ENCODE measurements at regions not wholly inside any gene's neighbourhood (a gene's known extent, or its start where the extent isn't known, plus 50 kb on each side); places are given as distances from the start of the nearest gene placed in this dataset.

DNA sequence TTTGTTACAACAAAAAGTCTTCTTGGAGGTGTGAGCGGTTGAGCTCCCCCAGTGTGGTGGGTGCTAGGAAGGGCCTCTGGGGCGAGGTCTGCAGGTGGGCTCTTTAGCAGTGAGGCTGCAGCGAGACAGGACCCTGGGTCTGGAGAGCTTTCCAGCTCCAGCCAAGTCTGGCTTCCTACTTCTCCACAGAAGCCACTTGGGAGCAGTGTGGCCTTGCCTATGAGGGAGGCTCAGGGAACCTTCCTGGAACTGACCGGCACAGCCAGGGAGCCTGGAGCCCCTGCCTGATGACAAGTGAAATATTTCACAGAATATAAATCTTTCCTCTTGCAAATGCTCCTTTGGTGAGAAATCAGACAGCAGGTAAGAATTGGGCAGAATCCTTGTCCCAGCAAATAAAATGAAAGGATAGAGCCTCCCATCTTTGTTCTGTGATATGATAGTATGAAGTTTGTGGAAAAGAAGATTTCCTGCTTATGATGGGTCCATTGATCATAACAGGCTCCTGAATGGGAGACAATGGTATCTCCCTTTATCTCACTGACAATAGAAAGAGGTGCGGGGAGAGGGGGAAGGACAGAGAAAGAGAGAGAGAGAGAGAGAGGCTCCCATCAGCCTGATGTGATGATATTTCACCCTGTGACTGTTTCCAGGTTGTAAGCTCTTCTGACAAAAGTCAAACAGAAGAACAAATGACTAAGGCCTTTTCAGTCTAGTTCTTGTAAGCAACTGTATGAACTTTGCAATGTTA lies 289.8 kb upstream of the SPRED2 start:
- DNase-seq (ENCODE audit: low spot score in 2 of 2, unreplicated experiment in 2 of 2), result peak in 1 of 2 experiments; percentile 58
- TF ChIP-seq, protein P1, sequence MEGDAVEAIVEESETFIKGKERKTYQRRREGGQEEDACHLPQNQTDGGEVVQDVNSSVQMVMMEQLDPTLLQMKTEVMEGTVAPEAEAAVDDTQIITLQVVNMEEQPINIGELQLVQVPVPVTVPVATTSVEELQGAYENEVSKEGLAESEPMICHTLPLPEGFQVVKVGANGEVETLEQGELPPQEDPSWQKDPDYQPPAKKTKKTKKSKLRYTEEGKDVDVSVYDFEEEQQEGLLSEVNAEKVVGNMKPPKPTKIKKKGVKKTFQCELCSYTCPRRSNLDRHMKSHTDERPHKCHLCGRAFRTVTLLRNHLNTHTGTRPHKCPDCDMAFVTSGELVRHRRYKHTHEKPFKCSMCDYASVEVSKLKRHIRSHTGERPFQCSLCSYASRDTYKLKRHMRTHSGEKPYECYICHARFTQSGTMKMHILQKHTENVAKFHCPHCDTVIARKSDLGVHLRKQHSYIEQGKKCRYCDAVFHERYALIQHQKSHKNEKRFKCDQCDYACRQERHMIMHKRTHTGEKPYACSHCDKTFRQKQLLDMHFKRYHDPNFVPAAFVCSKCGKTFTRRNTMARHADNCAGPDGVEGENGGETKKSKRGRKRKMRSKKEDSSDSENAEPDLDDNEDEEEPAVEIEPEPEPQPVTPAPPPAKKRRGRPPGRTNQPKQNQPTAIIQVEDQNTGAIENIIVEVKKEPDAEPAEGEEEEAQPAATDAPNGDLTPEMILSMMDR (IDR thresholded peaks at IDR 0.05; ENCODE audit: unreplicated experiment), result no peak
- Mint-ChIP-seq H3K36me3 (peaks cover 6% of the 10 kb centered on the region), H3K4me3 (no peak overlapping the region), H3K27ac (peak overlapping the region; percentile 53), H3K4me1 (peaks cover 26% of the 10 kb centered on the region), H3K9me3 (peaks cover 15% of the 10 kb centered on the region), H3K27me3 (ENCODE audit: low read depth) (no peaks in the 10 kb centered on the region)

DNA sequence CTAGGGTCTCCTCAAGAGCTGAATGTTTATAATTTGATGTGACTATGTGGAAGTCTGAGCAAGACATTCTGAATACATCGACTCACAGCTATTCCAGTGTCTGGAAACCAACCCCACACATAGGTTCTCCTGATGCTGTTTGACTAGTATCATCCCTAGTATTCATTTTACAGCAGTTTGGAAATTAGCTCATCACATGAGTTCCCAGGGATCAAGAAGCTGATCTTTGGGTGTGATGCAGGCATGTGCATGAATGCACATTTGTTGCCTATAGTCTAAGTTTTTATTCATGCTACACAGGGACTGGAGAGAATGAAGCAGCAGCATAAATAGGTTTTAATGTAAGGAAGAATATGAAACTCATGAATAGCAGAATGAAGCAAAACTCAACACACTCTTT lies 284.3 kb upstream of the SPRED2 start:
- H3K4me1 Mint-ChIP-seq, result peaks cover 23% of the 10 kb centered on the region
- H3K4me3 Mint-ChIP-seq, result no peak overlapping the region
- TF ChIP-seq, protein P1 (IDR thresholded peaks at IDR 0.05; ENCODE audit: unreplicated experiment), result no peak
- H3K27me3 Mint-ChIP-seq (ENCODE audit: low read depth), result no peaks in the 10 kb centered on the region
- H3K9me3 Mint-ChIP-seq, result no peaks in the 10 kb centered on the region
- H3K36me3 Mint-ChIP-seq, result no peaks in the 10 kb centered on the region
- DNase-seq (ENCODE audit: low spot score in 2 of 2, unreplicated experiment in 2 of 2), result no peak
- H3K27ac Mint-ChIP-seq, result no peak overlapping the region

DNA sequence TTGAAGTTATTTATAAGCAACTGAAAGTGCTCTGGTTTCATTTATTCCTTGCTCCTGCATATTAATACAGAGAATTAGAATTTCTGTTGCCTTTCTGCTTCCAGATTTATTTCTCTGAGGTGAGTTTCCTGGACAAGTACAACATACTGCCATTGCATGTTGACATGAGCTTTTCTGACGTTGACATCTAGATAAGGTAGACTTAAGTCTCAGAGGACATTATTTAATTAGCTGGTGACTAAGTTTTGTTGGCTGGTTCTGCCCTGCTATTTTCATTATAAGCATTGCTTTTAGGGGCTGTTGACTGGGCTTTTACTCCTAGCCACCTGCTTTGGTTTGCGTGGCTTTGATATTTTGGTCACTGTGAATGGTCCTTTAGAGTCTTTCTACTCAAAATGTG lies 282.9 kb upstream of the SPRED2 start:
- DNase-seq (ENCODE audit: low spot score in 2 of 2, unreplicated experiment in 2 of 2), result no peak
- no peaks in the 10 kb centered on the region for H3K27me3 Mint-ChIP-seq (ENCODE audit: low read depth)
- no peak overlapping the region for H3K27ac Mint-ChIP-seq
- H3K9me3 Mint-ChIP-seq, result no peaks in the 10 kb centered on the region
- no peaks in the 10 kb centered on the region for H3K36me3 Mint-ChIP-seq
- H3K4me3 Mint-ChIP-seq, result no peak overlapping the region
- TF ChIP-seq, protein P1 (IDR thresholded peaks at IDR 0.05; ENCODE audit: unreplicated experiment), result no peak
- peaks cover 18% of the 10 kb centered on the region for H3K4me1 Mint-ChIP-seq

DNA sequence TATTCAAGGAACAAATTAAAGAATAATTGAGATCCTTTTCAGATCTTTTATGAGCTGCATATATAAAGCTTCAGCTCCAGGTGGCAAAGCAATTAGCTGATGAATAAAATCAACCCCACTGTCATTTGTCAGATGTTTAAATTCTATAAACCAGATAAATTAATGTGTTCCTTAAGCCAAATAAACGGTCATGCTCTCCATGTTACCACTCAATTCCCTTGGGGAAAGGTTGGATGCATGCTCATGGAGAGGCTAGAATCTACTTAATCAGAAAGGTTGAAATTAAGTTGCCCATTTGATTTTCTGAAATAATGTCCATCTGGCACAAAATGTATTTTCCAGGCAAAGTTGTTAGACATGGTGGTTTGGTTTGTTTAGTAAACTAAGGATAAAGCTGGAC lies 282.5 kb upstream of the SPRED2 start:
- H3K4me3 Mint-ChIP-seq, result no peak overlapping the region
- no peaks in the 10 kb centered on the region for H3K36me3 Mint-ChIP-seq
- no peak overlapping the region for H3K27ac Mint-ChIP-seq
- H3K27me3 Mint-ChIP-seq (ENCODE audit: low read depth), result no peaks in the 10 kb centered on the region
- H3K4me1 Mint-ChIP-seq, result peaks cover 18% of the 10 kb centered on the region
- H3K9me3 Mint-ChIP-seq, result no peaks in the 10 kb centered on the region
- DNase-seq (ENCODE audit: low spot score in 2 of 2, unreplicated experiment in 2 of 2), result no peak
- TF ChIP-seq, protein P1 (IDR thresholded peaks at IDR 0.05; ENCODE audit: unreplicated experiment), result no peak

DNA sequence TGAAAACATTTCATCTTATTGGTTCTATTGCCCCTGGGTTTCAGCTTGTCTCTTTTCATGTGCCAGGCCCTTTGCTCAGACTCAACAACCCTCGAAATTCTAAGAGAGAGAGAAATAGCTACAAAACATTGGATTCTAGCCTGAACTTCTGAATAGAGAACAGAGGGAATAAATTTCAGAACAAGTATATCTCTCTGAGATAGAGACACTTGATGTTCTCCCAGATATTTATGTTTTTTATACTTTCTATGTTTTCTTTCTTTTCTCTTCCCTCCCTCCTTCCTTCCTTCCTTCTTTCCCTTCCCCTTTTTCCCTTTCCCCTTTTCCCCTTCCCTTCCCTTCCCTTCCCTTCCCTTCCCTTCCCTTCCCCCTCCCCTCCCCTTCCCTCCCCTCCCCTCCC lies 279.5 kb upstream of the SPRED2 start:
- TF ChIP-seq, protein P1 (IDR thresholded peaks at IDR 0.05; ENCODE audit: unreplicated experiment), result no peak
- H3K27ac Mint-ChIP-seq, result no peak overlapping the region

More for the DNA sequence above, 279.5 kb upstream of the SPRED2 start:
- peaks cover 5% of the 10 kb centered on the region for H3K36me3 Mint-ChIP-seq
- no peaks in the 10 kb centered on the region for H3K27me3 Mint-ChIP-seq (ENCODE audit: low read depth)
- no peak for DNase-seq (ENCODE audit: low spot score in 2 of 2, unreplicated experiment in 2 of 2)
- peaks cover 18% of the 10 kb centered on the region for H3K9me3 Mint-ChIP-seq
- H3K4me3 Mint-ChIP-seq, result no peak overlapping the region
- peaks cover 9% of the 10 kb centered on the region for H3K4me1 Mint-ChIP-seq

Data from mesothelial cell of epicardium (in vitro differentiated cells).